Neural cell (in vitro differentiated cells): ENCODE measurements at regions not wholly inside any gene's neighbourhood (a gene's known extent, or its start where the extent isn't known, plus 50 kb on each side); places are given as distances from the start of the nearest gene placed in this dataset.

Experiments
- EP300 ChIP-seq: fragments of 450-650 bp; conservative IDR thresholded peaks from 2 replicates; pipeline ENCODE4 v1.6.1; 2014; ENCODE audit warnings: antibody characterized with exemption, mild to moderate bottlenecking, moderate library complexity; ENCODE audit not compliant: poor library complexity, severe bottlenecking
- EZH2 ChIP-seq: fragments of 200-600, 300-800 bp; shearing (Covaris generic), sonication (generic); IDR thresholded peaks from 2 replicates; pipeline ENCODE4 v1.6.1; 2014; ENCODE audit warnings: antibody characterized with exemption, low read length, borderline replicate concordance, mild to moderate bottlenecking; ENCODE audit not compliant: insufficient read depth, poor library complexity, severe bottlenecking
- MXI1 ChIP-seq: fragments of 450-650 bp; conservative IDR thresholded peaks from 2 replicates; pipeline ENCODE4 v1.6.1; 2014; ENCODE audit warnings: antibody characterized with exemption, mild to moderate bottlenecking; ENCODE audit not compliant: poor library complexity, severe bottlenecking
- POLR2AphosphoS5 ChIP-seq: IDR thresholded peaks from 2 replicates; pipeline ENCODE4 v1.6.1; 2012
- RAD21 ChIP-seq: fragments of 450-650 bp; conservative IDR thresholded peaks from 2 replicates; pipeline ENCODE4 v1.6.1; 2014; ENCODE audit warnings: antibody characterized with exemption, mild to moderate bottlenecking, moderate library complexity
- SMC3 ChIP-seq: fragments of 450-650 bp; conservative IDR thresholded peaks from 2 replicates; pipeline ENCODE4 v1.6.1; 2014; ENCODE audit warnings: antibody characterized with exemption, mild to moderate bottlenecking, moderate library complexity; ENCODE audit not compliant: poor library complexity
- TAF1 ChIP-seq: IDR thresholded peaks from 2 replicates; pipeline ENCODE4 v1.6.1; 2012; ENCODE audit warnings: low read depth
- TF ChIP-seq, protein P1 (sequence below): IDR thresholded peaks from 2 replicates; pipeline ENCODE4 v1.6.1; 2012; ENCODE audit warnings: borderline replicate concordance
- TF ChIP-seq, protein P2 (sequence below): fragments of 450-650 bp; IDR thresholded peaks from 2 replicates; pipeline ENCODE4 v1.5.1; 2014; ENCODE audit warnings: antibody characterized with exemption, mild to moderate bottlenecking, moderate library complexity; ENCODE audit not compliant: poor library complexity, severe bottlenecking

DNA sequence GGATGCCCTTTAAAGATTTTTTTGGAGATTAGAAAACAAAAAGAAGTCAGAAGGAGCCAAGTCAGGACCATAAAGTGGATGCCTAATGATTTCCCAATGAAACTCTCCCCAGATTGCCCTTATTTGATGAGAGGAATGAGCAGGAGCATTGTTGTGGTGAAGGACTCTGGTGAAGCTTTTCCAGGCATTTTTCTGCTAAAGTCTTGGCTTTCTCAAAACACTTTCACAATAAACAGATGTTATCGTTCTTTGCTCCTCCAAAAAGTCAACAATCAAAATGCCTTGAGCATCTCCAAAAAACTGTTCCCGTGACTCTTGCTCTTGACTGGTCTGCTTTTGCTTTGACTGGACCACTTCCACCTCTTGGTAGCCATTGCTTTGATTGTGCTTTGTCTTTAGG, 121.8 kb downstream of the CAAP1 start:
- TF ChIP-seq EZH2 (no peak), POLR2AphosphoS5 (no peak), EP300 (no peak), TAF1 (no peak), SMC3 (no peak), MXI1 (no peak), RAD21 (no peak)
- TF ChIP-seq, protein P1, sequence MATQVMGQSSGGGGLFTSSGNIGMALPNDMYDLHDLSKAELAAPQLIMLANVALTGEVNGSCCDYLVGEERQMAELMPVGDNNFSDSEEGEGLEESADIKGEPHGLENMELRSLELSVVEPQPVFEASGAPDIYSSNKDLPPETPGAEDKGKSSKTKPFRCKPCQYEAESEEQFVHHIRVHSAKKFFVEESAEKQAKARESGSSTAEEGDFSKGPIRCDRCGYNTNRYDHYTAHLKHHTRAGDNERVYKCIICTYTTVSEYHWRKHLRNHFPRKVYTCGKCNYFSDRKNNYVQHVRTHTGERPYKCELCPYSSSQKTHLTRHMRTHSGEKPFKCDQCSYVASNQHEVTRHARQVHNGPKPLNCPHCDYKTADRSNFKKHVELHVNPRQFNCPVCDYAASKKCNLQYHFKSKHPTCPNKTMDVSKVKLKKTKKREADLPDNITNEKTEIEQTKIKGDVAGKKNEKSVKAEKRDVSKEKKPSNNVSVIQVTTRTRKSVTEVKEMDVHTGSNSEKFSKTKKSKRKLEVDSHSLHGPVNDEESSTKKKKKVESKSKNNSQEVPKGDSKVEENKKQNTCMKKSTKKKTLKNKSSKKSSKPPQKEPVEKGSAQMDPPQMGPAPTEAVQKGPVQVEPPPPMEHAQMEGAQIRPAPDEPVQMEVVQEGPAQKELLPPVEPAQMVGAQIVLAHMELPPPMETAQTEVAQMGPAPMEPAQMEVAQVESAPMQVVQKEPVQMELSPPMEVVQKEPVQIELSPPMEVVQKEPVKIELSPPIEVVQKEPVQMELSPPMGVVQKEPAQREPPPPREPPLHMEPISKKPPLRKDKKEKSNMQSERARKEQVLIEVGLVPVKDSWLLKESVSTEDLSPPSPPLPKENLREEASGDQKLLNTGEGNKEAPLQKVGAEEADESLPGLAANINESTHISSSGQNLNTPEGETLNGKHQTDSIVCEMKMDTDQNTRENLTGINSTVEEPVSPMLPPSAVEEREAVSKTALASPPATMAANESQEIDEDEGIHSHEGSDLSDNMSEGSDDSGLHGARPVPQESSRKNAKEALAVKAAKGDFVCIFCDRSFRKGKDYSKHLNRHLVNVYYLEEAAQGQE = no peak
- TF ChIP-seq, protein P2, sequence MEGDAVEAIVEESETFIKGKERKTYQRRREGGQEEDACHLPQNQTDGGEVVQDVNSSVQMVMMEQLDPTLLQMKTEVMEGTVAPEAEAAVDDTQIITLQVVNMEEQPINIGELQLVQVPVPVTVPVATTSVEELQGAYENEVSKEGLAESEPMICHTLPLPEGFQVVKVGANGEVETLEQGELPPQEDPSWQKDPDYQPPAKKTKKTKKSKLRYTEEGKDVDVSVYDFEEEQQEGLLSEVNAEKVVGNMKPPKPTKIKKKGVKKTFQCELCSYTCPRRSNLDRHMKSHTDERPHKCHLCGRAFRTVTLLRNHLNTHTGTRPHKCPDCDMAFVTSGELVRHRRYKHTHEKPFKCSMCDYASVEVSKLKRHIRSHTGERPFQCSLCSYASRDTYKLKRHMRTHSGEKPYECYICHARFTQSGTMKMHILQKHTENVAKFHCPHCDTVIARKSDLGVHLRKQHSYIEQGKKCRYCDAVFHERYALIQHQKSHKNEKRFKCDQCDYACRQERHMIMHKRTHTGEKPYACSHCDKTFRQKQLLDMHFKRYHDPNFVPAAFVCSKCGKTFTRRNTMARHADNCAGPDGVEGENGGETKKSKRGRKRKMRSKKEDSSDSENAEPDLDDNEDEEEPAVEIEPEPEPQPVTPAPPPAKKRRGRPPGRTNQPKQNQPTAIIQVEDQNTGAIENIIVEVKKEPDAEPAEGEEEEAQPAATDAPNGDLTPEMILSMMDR = no peak
